ENCODE measurements at regions not wholly inside any gene's neighbourhood (a gene's known extent, or its start where the extent isn't known, plus 50 kb on each side); places are given as distances from the start of the nearest gene placed in this dataset.

- POLR2A ChIA-PET (ENCODE audit: unreplicated experiment), result interaction anchor here (0.6 kb wide), 1 partner anchor 327 kb away, joined by 3 read pairs; the partner anchor contains the start of gene SOX9
- Histone ChIP-seq H3K9me3 (ENCODE audit: low read length) (no peaks in the 10 kb centered on the region), H3K27ac (ENCODE audit: low read length) (no peak overlapping the region), H3K79me2 (ENCODE audit: low read length) (peaks cover 92% of the 10 kb centered on the region), H2AFZ (ENCODE audit: low read length) (no peak overlapping the region), H3K4me1 (ENCODE audit: insufficient read depth, low read length) (peaks cover 28% of the 10 kb centered on the region), H4K20me1 (ENCODE audit: low read length) (no peaks in the 10 kb centered on the region), H3K36me3 (ENCODE audit: low read depth, low read length) (no peaks in the 10 kb centered on the region), H3K9me2 (replicated peaks; ENCODE audit: low read length) (no peaks in the 10 kb centered on the region), H3K27me3 (ENCODE audit: low read length) (no peaks in the 10 kb centered on the region), H3K9ac (ENCODE audit: low read length) (no peak overlapping the region), H3F3A (ENCODE audit: low read length, unreplicated experiment) (no peaks in the 10 kb centered on the region), H3K4me2 (ENCODE audit: low read length) (peak overlapping the region; percentile 11; the same call in 1 of the 2 replicates), H3K4me3 (ENCODE audit: low read length) (no peak overlapping the region)
- BruUV-seq (replicated peaks), result no TSS peak
- CTCF ChIA-PET, result no interaction called here
- no peak for TF ChIP-seq EZH2 (IDR thresholded peaks at IDR 0.05; ENCODE audit: low read length, unreplicated experiment)
- TF ChIP-seq EZH2phosphoT487 (IDR thresholded peaks at IDR 0.05; ENCODE audit: borderline replicate concordance, low read length), result no peak
- TF ChIP-seq, protein P1, sequence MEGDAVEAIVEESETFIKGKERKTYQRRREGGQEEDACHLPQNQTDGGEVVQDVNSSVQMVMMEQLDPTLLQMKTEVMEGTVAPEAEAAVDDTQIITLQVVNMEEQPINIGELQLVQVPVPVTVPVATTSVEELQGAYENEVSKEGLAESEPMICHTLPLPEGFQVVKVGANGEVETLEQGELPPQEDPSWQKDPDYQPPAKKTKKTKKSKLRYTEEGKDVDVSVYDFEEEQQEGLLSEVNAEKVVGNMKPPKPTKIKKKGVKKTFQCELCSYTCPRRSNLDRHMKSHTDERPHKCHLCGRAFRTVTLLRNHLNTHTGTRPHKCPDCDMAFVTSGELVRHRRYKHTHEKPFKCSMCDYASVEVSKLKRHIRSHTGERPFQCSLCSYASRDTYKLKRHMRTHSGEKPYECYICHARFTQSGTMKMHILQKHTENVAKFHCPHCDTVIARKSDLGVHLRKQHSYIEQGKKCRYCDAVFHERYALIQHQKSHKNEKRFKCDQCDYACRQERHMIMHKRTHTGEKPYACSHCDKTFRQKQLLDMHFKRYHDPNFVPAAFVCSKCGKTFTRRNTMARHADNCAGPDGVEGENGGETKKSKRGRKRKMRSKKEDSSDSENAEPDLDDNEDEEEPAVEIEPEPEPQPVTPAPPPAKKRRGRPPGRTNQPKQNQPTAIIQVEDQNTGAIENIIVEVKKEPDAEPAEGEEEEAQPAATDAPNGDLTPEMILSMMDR (conservative IDR thresholded peaks at IDR 0.05; ENCODE audit: low read depth, low read length), result no peak
- ATAC-seq (no peak; the same call in 1 of the 2 replicates), DNase-seq (no peak)
- intact Hi-C loops (cut with micrococcal nuclease), result no loop called here
Measured at GRCh38 chr17:72448019-72448418, 327.2 kb downstream of the SOX9 start.

GRCh38 chr17:72452286-72453173, 331.7 kb downstream of the SOX9 start:
- Histone ChIP-seq H4K20me1 (ENCODE audit: low read length) (no peaks in the 10 kb centered on the region), H3K9ac (ENCODE audit: low read length) (no peak overlapping the region), H3K4me1 (ENCODE audit: insufficient read depth, low read length) (peaks cover 37% of the 10 kb centered on the region), H3K27me3 (ENCODE audit: low read length) (no peaks in the 10 kb centered on the region), H3K4me3 (ENCODE audit: low read length) (no peak overlapping the region), H3F3A (ENCODE audit: low read length, unreplicated experiment) (no peaks in the 10 kb centered on the region), H3K9me3 (ENCODE audit: low read length) (no peaks in the 10 kb centered on the region), H2AFZ (ENCODE audit: low read length) (no peak overlapping the region), H3K36me3 (ENCODE audit: low read depth, low read length) (no peaks in the 10 kb centered on the region), H3K9me2 (replicated peaks; ENCODE audit: low read length) (no peaks in the 10 kb centered on the region), H3K79me2 (ENCODE audit: low read length) (peaks cover 93% of the 10 kb centered on the region), H3K4me2 (ENCODE audit: low read length) (no peak overlapping the region), H3K27ac (ENCODE audit: low read length) (no peak overlapping the region)
- CTCF ChIA-PET, result no interaction called here
- TF ChIP-seq EZH2phosphoT487 (IDR thresholded peaks at IDR 0.05; ENCODE audit: borderline replicate concordance, low read length) (no peak), EZH2 (IDR thresholded peaks at IDR 0.05; ENCODE audit: low read length, unreplicated experiment) (no peak)
- TF ChIP-seq, protein P1 (conservative IDR thresholded peaks at IDR 0.05; ENCODE audit: low read depth, low read length), result no peak
- ATAC-seq, result no peak
- intact Hi-C loops (cut with micrococcal nuclease), result no loop called here
- BruUV-seq (replicated peaks), result no TSS peak
- POLR2A ChIA-PET (ENCODE audit: unreplicated experiment), result no interaction called here
- no peak for DNase-seq

GRCh38 chr17:72454342-72454741, 333.5 kb downstream of the SOX9 start:
- Histone ChIP-seq H3K79me2 (ENCODE audit: low read length) (peaks cover 93% of the 10 kb centered on the region), H3F3A (ENCODE audit: low read length, unreplicated experiment) (no peaks in the 10 kb centered on the region), H3K9me3 (ENCODE audit: low read length) (no peaks in the 10 kb centered on the region), H3K4me2 (ENCODE audit: low read length) (no peak overlapping the region), H3K4me3 (ENCODE audit: low read length) (no peak overlapping the region), H2AFZ (ENCODE audit: low read length) (no peak overlapping the region), H3K9ac (ENCODE audit: low read length) (no peak overlapping the region), H4K20me1 (ENCODE audit: low read length) (no peaks in the 10 kb centered on the region), H3K27me3 (ENCODE audit: low read length) (no peaks in the 10 kb centered on the region), H3K36me3 (ENCODE audit: low read depth, low read length) (no peaks in the 10 kb centered on the region), H3K9me2 (replicated peaks; ENCODE audit: low read length) (no peaks in the 10 kb centered on the region), H3K27ac (ENCODE audit: low read length) (no peak overlapping the region), H3K4me1 (ENCODE audit: insufficient read depth, low read length) (peaks cover 27% of the 10 kb centered on the region)
- ChIA-PET POLR2A (ENCODE audit: unreplicated experiment) (no interaction called here), CTCF (interaction anchor here (0.6 kb wide), 1 partner anchor 47 kb away, joined by 7 read pairs; no protein-coding TSS in a partner anchor)
- DNase-seq (no peak), ATAC-seq (no peak)
- TF ChIP-seq EZH2phosphoT487 (IDR thresholded peaks at IDR 0.05; ENCODE audit: borderline replicate concordance, low read length) (no peak), EZH2 (IDR thresholded peaks at IDR 0.05; ENCODE audit: low read length, unreplicated experiment) (no peak)
- TF ChIP-seq, protein P1 (conservative IDR thresholded peaks at IDR 0.05; ENCODE audit: low read depth, low read length), result no peak
- intact Hi-C loops (cut with micrococcal nuclease), result no loop called here
- BruUV-seq (replicated peaks), result no TSS peak

Measured in PC-3 (cell line).